Ascending aorta (tissue), 2 donors: ENCODE measurements at regions not wholly inside any gene's neighbourhood (a gene's known extent, or its start where the extent isn't known, plus 50 kb on each side); places are given as distances from the start of the nearest gene placed in this dataset.

Experiments
- DNase-seq, 2 donors: peaks; one replicate each; pipeline ENCODE4 v3.0.0-alpha.2; 2019; ENCODE audit warnings: low spot score in 2 of 2
- H3K27ac ChIP-seq, 2 donors: fragments of 200-600 bp; sonication (generic); one replicate each; pipeline ENCODE4 v1.5.1; 2016 to 2017; ENCODE audit warnings: mild to moderate bottlenecking in 1 of 2
- H3K27me3 ChIP-seq: fragments of 200-600 bp; sonication (generic); one replicate; pipeline ENCODE4 v1.5.1; 2017
- H3K36me3 ChIP-seq, 2 donors: fragments of 200-600 bp; sonication (generic); one replicate each; pipeline ENCODE4 v1.5.1; 2016
- H3K4me1 ChIP-seq, 2 donors: fragments of 200-600 bp; sonication (generic); one replicate each; pipeline ENCODE4 v1.5.1; 2016 to 2017; ENCODE audit warnings: mild to moderate bottlenecking in 1 of 2
- H3K4me3 ChIP-seq, 2 donors: fragments of 200-600 bp; sonication (generic); one replicate each; pipeline ENCODE4 v1.5.1; 2016 to 2017; ENCODE audit warnings: mild to moderate bottlenecking in 1 of 2
- H3K9me3 ChIP-seq, 2 donors: fragments of 200-600 bp; sonication (generic); one replicate each; pipeline ENCODE4 v1.5.1; 2016
- intact Hi-C: fragments of 100-400 bp; cut with DNase I; formaldehyde crosslinking; loops from one replicate; pipeline ENCODE4 v1.15.1; 2023
- TF ChIP-seq, protein P1 (sequence below), 3 experiments: fragments of 200-600 bp in 2 of 3; fragments of 450-650 bp in 1 of 3; sonication (generic) in 2 of 3; IDR thresholded peaks; one replicate each; pipeline ENCODE4 v1.5.1; 2016 to 2019; ENCODE audit warnings: antibody characterized with exemption in 3 of 3, mild to moderate bottlenecking in 1 of 3, moderate library complexity in 1 of 3

DNA sequence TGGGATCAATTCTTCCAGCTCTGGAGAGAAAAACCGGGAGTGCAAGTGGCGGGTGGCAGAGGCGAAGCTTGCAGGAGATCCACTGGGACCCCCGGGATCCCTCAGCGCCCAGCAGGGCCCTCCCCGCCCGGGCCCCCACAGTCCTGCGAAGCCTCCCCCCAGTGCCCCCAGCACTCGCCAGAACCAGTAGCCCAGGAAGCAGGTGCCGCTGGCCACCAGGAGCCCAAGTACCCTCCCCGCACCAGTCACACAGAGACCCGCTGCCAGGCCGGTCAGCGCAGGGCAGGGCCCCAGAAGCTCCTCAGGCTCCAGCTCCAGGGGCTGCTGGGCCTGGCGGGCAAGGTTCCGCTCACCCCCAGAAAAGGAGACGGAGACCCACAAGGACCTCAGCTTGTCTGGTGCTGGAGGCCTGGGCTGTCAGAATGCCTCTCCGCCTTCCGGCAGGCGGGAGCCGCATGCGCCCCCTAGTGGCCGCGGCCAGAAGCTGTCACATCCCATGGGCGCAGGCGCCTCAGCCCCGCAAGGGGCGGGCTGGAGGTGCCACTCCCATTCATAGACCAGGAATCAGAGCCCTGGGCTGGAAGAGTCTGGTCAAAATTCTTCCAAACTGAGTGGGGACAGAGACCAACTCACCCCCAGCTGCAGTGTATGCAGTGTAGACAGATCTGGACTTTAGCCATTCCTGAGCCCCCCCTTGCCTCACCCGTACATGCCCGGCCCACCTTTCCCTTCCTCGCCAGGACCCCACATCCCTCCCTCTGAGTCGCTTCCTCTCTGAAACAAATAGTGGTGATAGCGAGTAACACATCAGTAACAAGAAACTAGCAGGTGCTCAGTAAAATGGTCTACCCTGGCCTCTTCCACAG is 1002.3 kb downstream of the KCNJ18 start:
- DNase-seq, result no peak
- Histone ChIP-seq H3K4me1 (no peaks in the 10 kb centered on the region), H3K27me3 (no peaks in the 10 kb centered on the region), H3K4me3 (no peak overlapping the region), H3K27ac (no peak overlapping the region), H3K36me3 (no peaks in the 10 kb centered on the region), H3K9me3 (no peaks in the 10 kb centered on the region)
- TF ChIP-seq, protein P1, sequence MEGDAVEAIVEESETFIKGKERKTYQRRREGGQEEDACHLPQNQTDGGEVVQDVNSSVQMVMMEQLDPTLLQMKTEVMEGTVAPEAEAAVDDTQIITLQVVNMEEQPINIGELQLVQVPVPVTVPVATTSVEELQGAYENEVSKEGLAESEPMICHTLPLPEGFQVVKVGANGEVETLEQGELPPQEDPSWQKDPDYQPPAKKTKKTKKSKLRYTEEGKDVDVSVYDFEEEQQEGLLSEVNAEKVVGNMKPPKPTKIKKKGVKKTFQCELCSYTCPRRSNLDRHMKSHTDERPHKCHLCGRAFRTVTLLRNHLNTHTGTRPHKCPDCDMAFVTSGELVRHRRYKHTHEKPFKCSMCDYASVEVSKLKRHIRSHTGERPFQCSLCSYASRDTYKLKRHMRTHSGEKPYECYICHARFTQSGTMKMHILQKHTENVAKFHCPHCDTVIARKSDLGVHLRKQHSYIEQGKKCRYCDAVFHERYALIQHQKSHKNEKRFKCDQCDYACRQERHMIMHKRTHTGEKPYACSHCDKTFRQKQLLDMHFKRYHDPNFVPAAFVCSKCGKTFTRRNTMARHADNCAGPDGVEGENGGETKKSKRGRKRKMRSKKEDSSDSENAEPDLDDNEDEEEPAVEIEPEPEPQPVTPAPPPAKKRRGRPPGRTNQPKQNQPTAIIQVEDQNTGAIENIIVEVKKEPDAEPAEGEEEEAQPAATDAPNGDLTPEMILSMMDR (IDR thresholded peaks at IDR 0.05), result no peak
- intact Hi-C loops, result no loop called here

DNA sequence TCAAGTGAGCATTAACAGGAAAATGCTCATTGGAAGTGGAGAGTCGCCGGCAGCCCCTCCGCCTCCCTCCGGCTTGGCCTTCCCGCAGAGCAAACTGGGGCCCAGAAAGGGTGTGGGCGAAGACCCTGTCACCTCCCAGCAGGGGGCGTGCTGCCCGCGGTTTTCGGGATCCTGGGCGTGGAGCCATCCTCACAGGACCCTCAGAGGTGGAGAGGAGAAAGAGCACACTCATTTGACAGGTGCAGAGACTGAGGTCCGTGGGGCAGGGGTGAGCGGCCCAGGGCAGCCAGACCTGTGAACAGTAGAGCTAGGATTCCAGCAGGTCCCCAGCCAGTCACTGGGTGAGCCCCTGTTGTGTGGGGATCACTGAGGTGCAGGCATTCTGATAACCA is 1002.9 kb downstream of the KCNJ18 start:
- no peak for DNase-seq
- TF ChIP-seq, protein P1 (IDR thresholded peaks at IDR 0.05), result no peak
- Histone ChIP-seq H3K27me3 (no peaks in the 10 kb centered on the region), H3K9me3 (no peaks in the 10 kb centered on the region), H3K4me3 (no peak overlapping the region), H3K27ac (no peak overlapping the region), H3K4me1 (no peaks in the 10 kb centered on the region), H3K36me3 (no peaks in the 10 kb centered on the region)
- intact Hi-C loops, result no loop called here

DNA sequence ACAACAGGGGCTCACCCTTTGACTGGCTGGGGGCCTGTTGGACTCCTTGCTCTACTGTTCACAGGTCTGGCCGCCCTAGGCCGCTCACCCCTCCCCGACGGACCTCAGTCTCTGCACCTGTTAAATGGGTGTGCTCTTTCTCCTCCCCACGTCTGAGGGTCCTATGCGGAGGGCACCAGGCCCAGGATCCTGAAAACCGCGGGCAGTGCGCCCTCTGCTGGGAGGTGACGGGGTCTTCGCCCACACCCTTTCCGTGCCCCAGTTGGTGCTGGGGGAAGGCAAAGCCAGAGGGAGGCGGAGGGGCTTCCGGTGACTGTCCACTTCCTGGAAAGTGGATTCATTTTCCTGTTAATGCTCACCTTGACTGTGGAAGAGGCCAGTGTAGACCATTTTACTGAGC is 1010.9 kb downstream of the KCNJ18 start:
- H3K4me1 ChIP-seq, result no peaks in the 10 kb centered on the region
- TF ChIP-seq, protein P1 (IDR thresholded peaks at IDR 0.05), result no peak
- no peaks in the 10 kb centered on the region for H3K9me3 ChIP-seq
- no peak for DNase-seq
- H3K27ac ChIP-seq, result no peak overlapping the region
- H3K27me3 ChIP-seq, result no peaks in the 10 kb centered on the region
- intact Hi-C loops, result no loop called here
- no peak overlapping the region for H3K4me3 ChIP-seq
- no peaks in the 10 kb centered on the region for H3K36me3 ChIP-seq

DNA sequence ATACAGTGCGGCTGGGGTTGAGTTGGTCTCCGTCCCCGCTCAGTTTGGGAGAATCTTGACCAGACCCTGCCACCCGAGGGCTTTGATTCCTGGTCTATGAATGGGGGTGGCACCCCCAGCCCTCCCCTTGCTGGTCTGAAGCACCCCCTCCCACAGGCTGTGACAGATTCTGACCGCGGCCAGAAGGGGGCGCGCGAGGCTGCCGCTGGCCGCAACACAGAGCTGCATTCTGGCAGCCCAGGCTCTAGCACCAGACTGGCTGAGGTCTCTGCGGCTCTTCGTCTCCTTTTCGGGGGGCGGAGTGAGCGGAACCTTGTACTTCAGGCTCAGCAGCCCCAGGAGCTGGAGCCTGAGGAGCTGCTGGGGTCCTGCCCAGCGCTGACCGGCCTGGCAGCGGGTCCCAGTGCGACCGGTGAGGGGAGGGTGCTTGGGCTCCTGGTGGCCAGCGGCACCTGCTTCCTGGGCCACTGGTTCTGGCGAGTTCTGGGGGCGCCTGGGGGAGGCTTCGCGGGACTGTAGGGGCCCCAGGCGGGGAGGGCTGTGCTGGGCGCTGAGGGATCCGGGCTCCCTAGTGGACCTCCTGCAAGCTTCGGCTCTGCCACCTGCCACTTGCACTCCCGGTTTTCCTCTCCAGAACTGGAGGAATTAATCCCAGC is 1011.6 kb downstream of the KCNJ18 start:
- no peak for DNase-seq
- Histone ChIP-seq H3K27me3 (no peaks in the 10 kb centered on the region), H3K36me3 (no peaks in the 10 kb centered on the region), H3K4me1 (no peaks in the 10 kb centered on the region), H3K9me3 (no peaks in the 10 kb centered on the region), H3K27ac (no peak overlapping the region), H3K4me3 (no peak overlapping the region)
- TF ChIP-seq, protein P1 (IDR thresholded peaks at IDR 0.05), result no peak
- intact Hi-C loops, result no loop called here

DNA sequence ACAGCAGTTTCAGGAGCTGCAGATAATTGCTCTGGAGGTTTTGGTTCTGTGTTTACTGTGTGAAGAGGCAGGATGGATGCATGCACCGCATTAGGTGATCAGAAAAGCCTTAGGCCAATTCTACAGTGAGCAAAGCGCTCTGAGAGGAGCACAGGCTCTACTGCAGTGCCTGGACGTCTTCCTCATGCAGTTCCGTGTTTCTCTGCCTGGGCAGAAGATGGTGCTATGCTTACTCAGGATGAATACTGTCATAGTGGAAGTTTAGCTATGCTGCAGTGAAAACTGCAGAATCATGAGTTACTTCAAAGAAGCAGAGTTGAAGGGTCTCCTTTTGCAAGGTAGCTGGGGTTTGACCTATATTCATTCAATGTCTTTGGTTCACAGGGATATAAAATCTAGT is 1012.4 kb downstream of the KCNJ18 start:
- no peak for DNase-seq
- Histone ChIP-seq H3K4me1 (no peaks in the 10 kb centered on the region), H3K27me3 (no peaks in the 10 kb centered on the region), H3K27ac (no peak overlapping the region), H3K9me3 (no peaks in the 10 kb centered on the region), H3K4me3 (no peak overlapping the region), H3K36me3 (no peaks in the 10 kb centered on the region)
- intact Hi-C loops, result no loop called here
- TF ChIP-seq, protein P1 (IDR thresholded peaks at IDR 0.05), result no peak
